Neural cell (in vitro differentiated cells): ENCODE measurements at regions not wholly inside any gene's neighbourhood (a gene's known extent, or its start where the extent isn't known, plus 50 kb on each side); places are given as distances from the start of the nearest gene placed in this dataset.

Experiments used
- EP300 ChIP-seq: fragments of 450-650 bp; conservative IDR thresholded peaks from 2 replicates; pipeline ENCODE4 v1.6.1; 2014; ENCODE audit warnings: antibody characterized with exemption, mild to moderate bottlenecking, moderate library complexity; ENCODE audit not compliant: poor library complexity, severe bottlenecking
- EZH2 ChIP-seq: fragments of 200-600, 300-800 bp; shearing (Covaris generic), sonication (generic); IDR thresholded peaks from 2 replicates; pipeline ENCODE4 v1.6.1; 2014; ENCODE audit warnings: antibody characterized with exemption, low read length, borderline replicate concordance, mild to moderate bottlenecking; ENCODE audit not compliant: insufficient read depth, poor library complexity, severe bottlenecking
- MXI1 ChIP-seq: fragments of 450-650 bp; conservative IDR thresholded peaks from 2 replicates; pipeline ENCODE4 v1.6.1; 2014; ENCODE audit warnings: antibody characterized with exemption, mild to moderate bottlenecking; ENCODE audit not compliant: poor library complexity, severe bottlenecking
- POLR2AphosphoS5 ChIP-seq: IDR thresholded peaks from 2 replicates; pipeline ENCODE4 v1.6.1; 2012
- RAD21 ChIP-seq: fragments of 450-650 bp; conservative IDR thresholded peaks from 2 replicates; pipeline ENCODE4 v1.6.1; 2014; ENCODE audit warnings: antibody characterized with exemption, mild to moderate bottlenecking, moderate library complexity
- TAF1 ChIP-seq: IDR thresholded peaks from 2 replicates; pipeline ENCODE4 v1.6.1; 2012; ENCODE audit warnings: low read depth
- TF ChIP-seq, protein P1 (sequence below): fragments of 450-650 bp; IDR thresholded peaks from 2 replicates; pipeline ENCODE4 v1.5.1; 2014; ENCODE audit warnings: antibody characterized with exemption, mild to moderate bottlenecking, moderate library complexity; ENCODE audit not compliant: poor library complexity, severe bottlenecking

DNA sequence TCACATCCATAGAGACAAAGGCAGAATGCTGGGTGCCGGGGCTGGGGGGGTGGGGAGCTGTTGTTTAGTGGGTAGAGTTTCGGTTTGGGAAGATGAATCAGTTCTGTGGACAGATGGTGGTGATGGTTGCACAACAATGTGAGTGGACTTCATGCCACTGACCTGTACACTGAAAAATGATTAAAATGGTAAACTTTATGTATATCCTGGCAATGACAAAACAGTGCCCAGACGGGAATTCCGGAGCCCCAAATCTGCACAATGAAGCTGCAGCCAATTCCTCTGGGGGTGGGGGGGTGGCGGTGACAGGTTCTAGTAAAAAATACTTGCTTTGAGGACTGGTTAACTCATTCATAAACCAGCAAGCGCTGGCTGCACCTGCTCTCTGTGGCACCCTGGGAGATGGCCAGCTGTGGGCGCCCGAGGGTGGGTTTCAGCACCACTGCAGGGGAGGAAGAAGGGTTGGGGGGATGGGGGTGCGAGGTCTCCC lies 81.8 kb upstream of the HPCAL1 start:
- TF ChIP-seq, protein P1, sequence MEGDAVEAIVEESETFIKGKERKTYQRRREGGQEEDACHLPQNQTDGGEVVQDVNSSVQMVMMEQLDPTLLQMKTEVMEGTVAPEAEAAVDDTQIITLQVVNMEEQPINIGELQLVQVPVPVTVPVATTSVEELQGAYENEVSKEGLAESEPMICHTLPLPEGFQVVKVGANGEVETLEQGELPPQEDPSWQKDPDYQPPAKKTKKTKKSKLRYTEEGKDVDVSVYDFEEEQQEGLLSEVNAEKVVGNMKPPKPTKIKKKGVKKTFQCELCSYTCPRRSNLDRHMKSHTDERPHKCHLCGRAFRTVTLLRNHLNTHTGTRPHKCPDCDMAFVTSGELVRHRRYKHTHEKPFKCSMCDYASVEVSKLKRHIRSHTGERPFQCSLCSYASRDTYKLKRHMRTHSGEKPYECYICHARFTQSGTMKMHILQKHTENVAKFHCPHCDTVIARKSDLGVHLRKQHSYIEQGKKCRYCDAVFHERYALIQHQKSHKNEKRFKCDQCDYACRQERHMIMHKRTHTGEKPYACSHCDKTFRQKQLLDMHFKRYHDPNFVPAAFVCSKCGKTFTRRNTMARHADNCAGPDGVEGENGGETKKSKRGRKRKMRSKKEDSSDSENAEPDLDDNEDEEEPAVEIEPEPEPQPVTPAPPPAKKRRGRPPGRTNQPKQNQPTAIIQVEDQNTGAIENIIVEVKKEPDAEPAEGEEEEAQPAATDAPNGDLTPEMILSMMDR, result no peak
- no peak for TF ChIP-seq EZH2
- TF ChIP-seq MXI1, result no peak
- TF ChIP-seq POLR2AphosphoS5, result no peak
- TF ChIP-seq TAF1, result no peak
- TF ChIP-seq EP300, result no peak
- no peak for TF ChIP-seq RAD21
